ENCODE measurements at regions not wholly inside any gene's neighbourhood (a gene's known extent, or its start where the extent isn't known, plus 50 kb on each side); places are given as distances from the start of the nearest gene placed in this dataset.

- TF ChIP-seq CTCF (IDR thresholded peaks at IDR 0.05) (no peak), POLR2A (IDR thresholded peaks at IDR 0.05) (no peak)
These were observed 712.1 kb downstream of the MECOM start for GRCh38 chr3:168951368-168951767.

All from right lobe of liver (tissue), 4 donors.